Iris pigment epithelial cell (primary cell): ENCODE measurements at regions not wholly inside any gene's neighbourhood (a gene's known extent, or its start where the extent isn't known, plus 50 kb on each side); places are given as distances from the start of the nearest gene placed in this dataset.
"Not testable (repeated sequence)": the region's sequence is repeated elsewhere in the genome, so short reads cannot be mapped to it uniquely, and the experiment has no call there.

Experiments
- DNase-seq: peaks from one replicate; pipeline ENCODE4 v3.0.0-alpha.2; 2011; ENCODE audit warnings: low read depth

DNA sequence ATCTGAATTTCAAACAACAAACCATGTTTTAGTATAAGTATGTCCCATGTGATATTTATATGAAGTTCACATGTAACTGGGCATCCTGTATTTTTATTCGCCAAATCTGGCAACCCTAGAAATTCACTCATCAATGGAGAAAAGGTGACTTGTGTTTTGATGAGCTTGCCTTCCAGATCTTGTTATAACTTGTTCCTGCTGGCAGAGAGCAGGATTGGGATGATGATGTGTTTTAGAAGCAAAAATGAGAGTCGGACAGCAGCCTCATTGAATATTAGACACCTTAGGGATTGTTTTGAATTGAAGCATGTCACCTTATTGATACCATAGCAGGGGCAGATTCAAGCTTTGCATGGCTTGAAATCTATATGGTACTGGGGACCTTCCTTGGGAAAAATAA is 85.4 kb upstream of the MED13 start:
- DNase-seq: no peak

- no peak for DNase-seq
These were observed 84.9 kb upstream of the MED13 start for GRCh38 chr17:62149961-62150360.

GRCh38 chr17:62147284-62147683 is 82.2 kb upstream of the MED13 start:
- no peak for DNase-seq

GRCh38 chr17:62140836-62141235 is 75.8 kb upstream of the MED13 start:
- DNase-seq: peak; percentile 5

DNA sequence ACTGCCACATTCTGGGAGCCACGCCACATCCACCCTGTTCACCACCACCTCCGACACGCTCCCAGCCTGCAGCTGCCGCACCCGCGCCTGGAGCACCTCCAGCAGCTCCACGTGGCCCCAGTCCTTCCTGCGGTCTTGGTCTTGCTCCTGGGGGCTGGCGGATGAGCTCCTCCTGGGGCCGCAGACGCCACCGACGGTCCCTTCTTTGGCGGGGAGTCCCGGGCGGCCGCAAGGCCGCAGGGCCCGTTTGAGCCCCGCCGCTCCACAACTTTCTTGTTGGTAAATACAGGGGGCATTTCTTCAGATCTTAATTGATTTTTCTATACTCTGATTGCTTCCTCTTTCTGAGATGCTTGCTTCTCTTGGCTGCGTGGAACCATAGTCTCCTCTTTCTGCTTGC is 75.3 kb upstream of the MED13 start:
- DNase-seq: no peak

DNA sequence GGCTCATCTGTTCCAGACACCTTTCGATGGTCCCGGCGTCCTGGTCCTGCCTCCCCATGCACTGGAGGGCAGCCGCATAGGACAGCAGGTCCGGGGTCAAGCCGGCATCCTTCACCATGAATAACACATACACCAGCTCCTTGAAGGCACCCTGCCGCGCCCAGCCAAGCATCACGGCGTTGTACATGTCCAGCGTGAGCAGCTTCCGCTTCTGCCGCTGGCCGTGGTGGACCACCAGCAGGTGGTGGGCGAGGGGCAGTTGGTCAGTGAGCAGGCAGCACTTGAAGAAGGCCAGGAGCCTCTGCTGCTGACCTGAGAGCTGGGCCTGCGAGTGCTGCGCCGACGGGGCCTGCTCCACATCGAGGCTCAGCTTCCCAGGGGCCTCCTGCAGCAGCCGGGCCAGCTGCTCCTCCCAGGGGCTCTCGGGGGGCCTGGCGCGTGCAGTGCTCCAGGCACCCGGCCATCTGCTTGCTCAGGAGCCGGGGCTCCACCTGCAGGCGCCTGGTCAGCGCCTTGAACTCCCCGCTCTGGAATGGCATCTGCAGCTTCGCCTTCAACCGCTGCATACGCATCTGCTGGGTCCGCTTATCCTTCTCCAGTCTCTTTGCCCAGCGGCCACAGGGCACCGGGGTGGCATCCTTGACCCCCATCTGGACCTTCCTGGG is 74.7 kb upstream of the MED13 start:
- not testable (repeated sequence) for DNase-seq

- no peak for DNase-seq
These were observed 74.1 kb upstream of the MED13 start for GRCh38 chr17:62139141-62139540.

DNA sequence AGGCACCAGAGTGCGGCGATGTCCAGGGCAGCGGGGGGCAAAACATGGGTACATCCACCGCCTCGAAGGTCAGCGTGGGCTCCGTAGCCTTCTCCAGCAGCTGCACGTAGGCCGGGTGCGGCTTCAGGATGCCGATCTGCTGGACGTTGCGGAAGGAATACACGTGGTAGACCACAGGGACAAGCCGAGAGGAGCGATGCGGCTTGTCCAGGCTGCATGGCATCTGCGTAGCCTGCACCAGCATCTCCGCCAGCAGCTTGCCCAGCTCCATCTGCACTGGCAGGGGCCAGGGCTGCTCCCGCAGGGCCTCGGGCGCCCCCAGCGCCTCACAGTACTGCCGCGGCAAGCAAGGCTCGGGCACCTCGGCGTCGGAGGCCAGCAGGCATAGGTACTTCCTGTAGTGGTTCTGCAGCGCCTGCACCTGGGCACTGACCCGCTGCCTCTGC is 73.6 kb upstream of the MED13 start:
- DNase-seq: peak; percentile 9

GRCh38 chr17:62137734-62138624 is 72.9 kb upstream of the MED13 start:
- DNase-seq: not testable (repeated sequence)

GRCh38 chr17:62137013-62137733 is 72.1 kb upstream of the MED13 start:
- DNase-seq: not testable (repeated sequence)

DNA sequence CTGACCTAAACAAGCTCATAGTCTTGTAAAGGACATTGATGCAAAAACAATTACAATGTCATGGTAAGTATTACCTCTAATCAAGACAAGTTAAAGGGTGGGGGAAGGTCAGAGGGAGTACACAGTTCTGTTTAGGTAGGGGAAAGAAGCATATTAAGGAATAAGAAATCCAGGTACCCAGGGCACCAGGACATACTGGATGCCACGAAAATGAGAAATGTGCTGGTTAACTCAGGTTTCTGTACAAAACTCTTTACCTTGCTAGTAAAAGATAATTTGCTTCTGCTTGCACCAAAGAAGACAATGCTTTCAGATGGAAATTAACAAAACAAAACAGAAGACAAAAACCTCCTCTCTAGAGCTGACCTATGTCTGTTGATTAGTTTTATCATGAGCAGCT is 70.7 kb upstream of the MED13 start:
- DNase-seq: no peak

- DNase-seq: not testable (repeated sequence)
These were observed 70.0 kb upstream of the MED13 start for GRCh38 chr17:62135096-62135495.

DNA sequence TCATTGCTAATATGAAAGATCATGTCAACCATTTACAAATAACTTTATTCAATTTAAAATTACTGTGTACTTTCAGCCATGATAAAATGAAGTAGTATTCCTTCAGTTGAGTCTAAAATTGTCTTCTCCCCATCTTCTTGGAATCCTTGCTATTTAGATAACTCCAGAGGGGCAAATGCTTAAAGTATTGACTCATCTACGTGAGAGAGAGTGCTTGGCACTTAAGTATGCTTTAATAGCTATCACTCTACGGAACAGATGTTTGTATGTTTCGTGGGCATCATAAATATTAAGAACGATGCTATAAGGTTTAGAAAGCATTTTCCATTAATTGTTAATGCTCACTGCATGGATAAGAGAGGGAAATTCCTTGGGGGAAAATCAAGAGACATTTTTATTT is 69.3 kb upstream of the MED13 start:
- peak; percentile 23 for DNase-seq

GRCh38 chr17:62131271-62131670 is 66.2 kb upstream of the MED13 start:
- not testable (repeated sequence) for DNase-seq

DNA sequence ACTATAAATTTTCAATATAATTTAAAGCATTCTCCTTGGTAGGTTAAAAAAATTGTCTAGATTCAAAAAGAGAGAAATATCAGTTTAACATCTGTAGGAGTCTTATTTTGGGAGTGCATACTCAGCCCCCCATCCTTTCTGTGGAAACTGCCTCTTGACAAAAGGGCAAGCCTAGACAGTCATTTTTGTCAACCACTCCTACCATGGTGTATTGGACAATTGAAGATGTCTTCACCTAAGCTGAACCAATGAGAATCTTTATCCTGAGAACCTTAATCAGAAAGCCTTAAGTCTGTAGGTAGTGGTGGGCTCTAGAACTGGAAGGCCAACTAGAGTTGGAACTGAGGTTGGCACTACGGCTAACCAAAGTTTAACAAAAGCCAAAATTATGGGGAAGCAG is 65.7 kb upstream of the MED13 start:
- DNase-seq: no peak

- DNase-seq: no peak
These were observed 61.2 kb upstream of the MED13 start for GRCh38 chr17:62126292-62126691.

GRCh38 chr17:62125307-62125706 is 60.2 kb upstream of the MED13 start:
- DNase-seq: no peak

DNA sequence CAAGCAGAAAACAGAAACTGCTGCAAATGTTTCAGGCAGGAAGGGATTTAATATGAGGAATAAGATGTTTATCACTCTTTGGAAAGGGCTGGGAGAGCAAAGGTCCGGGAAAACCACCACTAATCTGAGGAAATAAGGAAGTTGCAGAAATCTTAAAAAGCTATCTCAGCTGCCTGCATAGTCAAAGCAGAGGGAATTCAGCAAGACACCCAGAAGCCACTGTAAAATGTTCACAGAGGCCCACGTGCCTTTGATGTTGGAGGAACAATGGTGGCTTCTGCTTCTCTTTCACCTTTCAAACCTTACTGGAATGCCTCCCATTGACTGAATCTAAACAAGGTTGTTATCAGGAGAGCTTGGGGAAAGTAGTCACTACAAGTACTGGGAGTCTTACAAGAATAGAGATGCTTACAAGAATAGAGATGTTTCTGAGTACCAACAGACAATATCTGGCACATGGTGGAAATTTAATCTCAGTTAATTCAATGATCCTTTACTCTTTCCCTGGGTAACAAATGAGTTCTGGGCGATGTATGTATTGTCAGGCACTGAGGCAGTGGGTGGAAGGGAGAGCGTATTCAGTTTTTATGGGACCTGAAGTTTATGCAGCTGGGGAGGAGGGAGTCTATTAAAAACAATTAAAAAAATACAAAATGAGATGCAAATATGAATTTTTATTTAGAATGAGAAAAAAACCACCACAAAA is 56.1 kb upstream of the MED13 start:
- no peak for DNase-seq

DNA sequence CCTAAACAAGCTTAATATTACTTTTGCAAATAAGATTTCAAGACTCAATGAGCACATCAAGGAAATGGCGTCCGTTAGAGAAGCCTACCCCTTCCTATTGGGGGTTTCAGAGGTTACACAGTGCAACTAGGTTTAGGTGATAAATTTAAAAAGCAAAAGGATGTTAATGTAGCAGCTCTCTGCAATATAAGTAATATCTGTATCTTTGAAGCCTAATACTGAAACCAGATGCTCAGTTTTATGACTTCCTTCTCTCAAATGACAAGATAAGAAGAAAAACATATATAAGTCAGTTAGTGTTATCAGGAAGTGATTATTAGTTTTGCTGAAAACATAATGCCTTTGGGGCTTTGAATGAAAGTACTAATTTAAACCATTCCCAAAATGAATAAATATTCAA is 54.3 kb upstream of the MED13 start:
- DNase-seq: no peak
